ENCODE measurements at regions not wholly inside any gene's neighbourhood (a gene's known extent, or its start where the extent isn't known, plus 50 kb on each side); places are given as distances from the start of the nearest gene placed in this dataset.
A peak's percentile ranks its signal among the peaks of the same experiment; 100 is the strongest.

GRCh38 chr6:81806793-81807565, 54.5 kb upstream of the TENT5A start:
- Histone ChIP-seq H3K27me3 (ENCODE audit: control insufficient read depth, insufficient read depth, low read length) (no peaks in the 10 kb centered on the region), H3K36me3 (ENCODE audit: control insufficient read depth, insufficient read depth, low read length) (no peaks in the 10 kb centered on the region), H3K9me3 (ENCODE audit: control insufficient read depth, low read depth, low read length) (no peaks in the 10 kb centered on the region), H3K27ac (ENCODE audit: low read length) (no peak overlapping the region), H3K4me1 (ENCODE audit: control insufficient read depth, insufficient read depth, low read length) (no peaks in the 10 kb centered on the region), H3K4me3 (ENCODE audit: low read length) (no peak overlapping the region)
- peak in 1 of 2 donors; percentile 27 for DNase-seq
- WGBS (ENCODE audit: insufficient coverage, low lambda C conversion rate), result 22% methylated on average over 1 of the region's 8 CpGs

GRCh38 chr6:81802356-81802755, 49.9 kb upstream of the TENT5A start:
- DNase-seq, result no peak
- Histone ChIP-seq H3K36me3 (ENCODE audit: control insufficient read depth, insufficient read depth, low read length) (no peaks in the 10 kb centered on the region), H3K4me3 (ENCODE audit: low read length) (no peak overlapping the region), H3K27ac (ENCODE audit: low read length) (no peak overlapping the region), H3K27me3 (ENCODE audit: control insufficient read depth, insufficient read depth, low read length) (no peaks in the 10 kb centered on the region), H3K9me3 (ENCODE audit: control insufficient read depth, low read depth, low read length) (no peaks in the 10 kb centered on the region), H3K4me1 (ENCODE audit: control insufficient read depth, insufficient read depth, low read length) (no peaks in the 10 kb centered on the region)
- 71% methylated on average over 2 of the region's 4 CpGs for WGBS (ENCODE audit: insufficient coverage, low lambda C conversion rate)
